Activated CD4-positive, alpha-beta T cell treated with anti-CD3 and anti-CD28 coated beads for 24 hours (primary cell): ENCODE measurements at regions not wholly inside any gene's neighbourhood (a gene's known extent, or its start where the extent isn't known, plus 50 kb on each side); places are given as distances from the start of the nearest gene placed in this dataset.

Source experiments
- DNase-seq, 2 donors: peaks; one replicate each; pipeline ENCODE4 v3.0.0-alpha.2; 2020; ENCODE audit warnings: low read depth in 2 of 2

DNA sequence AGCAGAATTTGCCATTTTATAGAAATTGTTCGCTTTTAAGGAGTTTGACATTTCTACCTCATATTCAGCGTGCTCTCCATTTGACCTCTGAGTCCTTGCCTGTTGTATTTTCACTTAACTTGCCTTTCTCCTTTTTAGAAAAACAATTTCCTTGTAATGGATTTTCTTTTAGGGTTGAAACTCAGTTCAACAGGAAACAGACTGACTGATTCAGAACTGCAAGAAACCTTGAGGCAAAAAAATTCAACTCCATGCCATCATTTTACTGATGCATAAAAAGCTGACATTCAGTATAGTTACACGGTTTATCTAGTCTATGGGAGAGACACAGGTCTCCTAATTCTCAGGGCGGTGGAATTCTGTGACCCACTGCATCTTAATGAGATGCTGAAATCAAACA, 59.8 kb downstream of the MRPS30 start:
- DNase-seq, result no peak

DNA sequence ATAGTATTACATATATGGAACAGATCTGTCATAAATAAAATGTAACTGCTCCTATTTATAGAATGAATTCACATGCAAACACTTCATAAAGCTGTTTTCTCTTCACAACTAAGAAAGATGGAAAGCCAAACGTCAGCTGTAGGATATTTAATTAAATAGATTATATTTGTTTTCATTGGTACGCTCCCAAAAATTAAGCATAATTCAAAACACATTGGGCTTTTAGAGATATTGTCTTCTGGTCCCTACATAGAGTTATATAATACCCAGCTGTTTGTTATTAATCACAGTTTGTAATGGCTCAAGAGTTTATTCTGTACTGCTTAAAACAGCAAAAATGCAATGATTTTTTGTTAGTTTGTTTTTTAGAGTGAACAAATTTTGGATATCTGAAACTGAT, 61.2 kb downstream of the MRPS30 start:
- DNase-seq, result no peak

DNA sequence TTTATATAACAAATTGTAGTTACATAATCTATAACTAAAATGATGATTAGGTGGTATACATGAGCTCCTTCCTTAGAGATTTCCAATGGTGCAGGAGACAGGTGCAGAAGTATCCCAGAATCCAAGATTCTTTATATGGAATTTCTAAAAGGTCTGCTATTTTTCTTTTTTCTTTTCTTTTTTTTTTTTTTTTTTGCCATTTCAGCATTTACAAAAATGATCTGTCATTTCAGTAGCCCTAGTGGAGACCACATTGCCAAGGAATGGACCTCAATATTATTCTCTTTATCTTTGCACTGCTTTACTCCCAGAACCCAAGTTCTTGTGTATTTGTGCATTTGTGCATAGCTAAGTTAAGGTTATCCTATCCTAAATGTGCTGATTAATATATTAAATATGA, 61.7 kb downstream of the MRPS30 start:
- no peak for DNase-seq

DNA sequence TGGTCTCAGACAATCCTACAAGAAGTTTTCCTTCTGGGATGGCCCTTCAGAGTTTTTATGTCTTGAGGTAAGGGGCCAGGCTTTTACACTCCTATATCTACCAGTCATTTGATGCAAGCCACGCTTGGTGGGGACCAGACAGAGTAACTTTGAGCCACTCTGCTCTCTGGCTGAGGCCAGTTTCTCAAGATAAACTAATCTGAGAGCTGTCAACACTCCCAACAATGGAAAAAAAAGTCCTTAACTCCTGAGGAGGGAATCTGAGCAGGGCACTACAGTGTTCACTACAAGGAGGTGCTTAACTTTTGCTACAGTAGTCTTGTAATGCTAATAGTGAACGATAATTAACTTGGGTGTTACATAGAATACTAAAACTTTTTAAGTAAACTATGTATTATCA, 62.7 kb downstream of the MRPS30 start:
- DNase-seq, result no peak

DNA sequence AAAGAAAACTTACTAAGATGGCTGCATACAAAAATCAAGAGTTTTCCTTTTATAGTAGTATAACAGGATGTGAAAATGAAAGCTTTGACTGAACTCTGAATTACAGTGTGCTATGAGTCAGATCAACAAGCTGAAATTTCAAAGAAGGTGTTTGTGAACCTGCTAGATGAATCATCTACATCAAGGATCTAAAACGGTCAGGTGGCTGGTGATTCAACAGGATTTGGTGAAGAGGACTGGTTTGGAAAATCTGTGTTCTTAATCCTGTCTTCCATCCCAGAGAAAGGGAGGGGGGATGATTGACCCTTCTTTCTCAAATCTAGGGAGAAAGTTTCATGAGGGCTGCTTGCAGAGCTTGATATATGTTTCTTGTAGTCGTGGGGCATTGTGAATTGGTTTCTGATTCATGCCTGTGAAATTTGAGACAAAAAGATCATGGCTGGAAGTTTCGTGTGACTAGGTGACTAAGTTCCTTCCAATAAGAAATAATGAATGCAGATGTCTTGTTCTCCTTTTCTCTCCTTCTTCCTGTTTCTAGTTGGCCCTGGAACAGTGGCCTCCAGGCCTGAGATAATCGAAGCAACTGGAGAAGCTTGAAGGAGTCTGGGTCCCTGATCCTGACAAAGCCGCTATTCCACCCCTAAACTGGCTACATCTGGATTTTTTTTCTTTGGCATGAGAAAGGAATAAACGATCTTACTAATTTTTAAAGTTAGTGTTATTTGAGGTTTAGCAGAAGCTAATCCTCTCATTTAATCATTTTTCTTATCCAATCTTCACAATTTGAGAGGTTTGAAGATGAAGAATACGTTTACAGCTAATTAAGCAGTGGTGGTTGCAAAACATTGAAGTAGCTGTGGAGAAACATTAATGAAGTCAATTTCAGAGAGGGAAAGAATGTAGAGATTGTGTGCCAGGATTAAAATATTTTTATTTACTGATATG, 67.2 kb downstream of the MRPS30 start:
- DNase-seq, result peak in 1 of 2 donors; percentile 20

DNA sequence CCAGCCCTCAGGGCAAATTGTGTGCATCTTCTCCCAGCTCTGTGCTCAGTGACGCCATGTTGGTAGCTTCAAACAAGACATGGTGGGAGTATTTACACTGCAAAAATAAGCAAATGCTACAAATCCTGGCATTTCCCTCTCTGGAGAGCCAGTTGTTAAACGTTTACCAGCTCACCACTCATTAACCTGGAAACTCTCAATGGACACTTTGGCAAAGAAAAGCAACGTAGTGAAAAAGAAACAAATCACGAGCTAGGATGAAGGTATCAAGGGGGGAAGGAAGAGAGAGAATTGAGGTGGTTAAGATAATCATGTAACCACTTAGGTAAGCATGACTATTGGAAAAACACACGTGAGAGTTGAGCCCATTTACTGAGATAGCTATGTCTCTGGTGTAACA, 72.5 kb downstream of the MRPS30 start:
- DNase-seq, result no peak

DNA sequence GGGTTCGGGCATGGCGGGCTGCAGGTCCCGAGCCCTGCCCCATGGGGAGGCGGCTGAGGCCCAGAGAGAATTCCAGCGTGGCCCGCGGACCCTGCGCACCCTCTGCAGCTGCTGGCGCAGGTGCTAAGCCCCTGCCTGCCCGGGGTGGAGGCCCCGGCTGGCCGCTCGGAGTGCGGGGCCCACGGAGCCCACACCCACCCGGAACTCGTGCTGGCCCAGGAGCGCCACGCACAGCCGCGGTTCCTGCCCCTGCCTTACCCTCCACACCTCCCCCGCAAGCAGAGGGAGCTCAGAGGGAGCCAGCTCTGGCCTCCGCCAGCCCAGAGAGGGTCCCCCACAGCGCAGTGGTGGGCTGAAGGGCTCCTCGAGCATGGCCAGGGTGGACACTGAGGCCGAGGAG, 75.3 kb downstream of the MRPS30 start:
- DNase-seq, result no peak

DNA sequence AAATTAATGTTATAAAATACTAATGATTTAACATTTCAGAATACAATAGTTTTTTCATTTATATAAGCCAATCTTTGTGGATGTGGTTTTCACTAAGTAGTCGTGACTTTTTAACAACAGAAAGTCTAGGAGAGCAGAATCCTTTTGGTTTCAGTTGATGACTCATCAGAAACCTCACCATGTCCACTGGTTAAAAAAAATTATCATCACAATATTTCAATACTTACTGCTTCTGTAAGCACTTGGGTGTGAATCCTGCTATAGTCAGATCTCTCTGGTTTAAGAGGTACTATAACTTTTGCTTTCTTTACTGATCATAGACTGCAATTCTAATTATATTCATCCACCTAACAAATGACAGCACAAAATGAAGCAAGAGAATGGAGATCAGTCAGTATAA, 77.2 kb downstream of the MRPS30 start:
- no peak for DNase-seq

DNA sequence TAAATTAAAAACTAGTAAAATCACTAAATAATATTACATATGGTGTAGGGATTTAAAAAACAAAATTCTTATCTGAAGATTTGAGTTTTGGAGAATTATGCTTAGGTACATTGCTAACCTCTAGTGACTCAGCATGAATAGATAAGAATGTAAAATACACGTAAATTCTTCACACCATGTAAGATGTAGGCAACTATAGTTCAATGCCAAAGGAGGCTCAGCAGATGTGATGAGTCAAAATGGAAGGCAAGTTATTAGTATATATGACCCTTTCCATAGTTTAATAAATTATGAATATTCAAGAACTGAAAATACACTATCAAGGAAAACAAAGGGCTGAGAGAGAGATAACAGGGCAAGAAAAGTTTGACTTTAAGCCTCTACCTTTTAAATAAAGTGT, 79.0 kb downstream of the MRPS30 start:
- DNase-seq, result no peak

DNA sequence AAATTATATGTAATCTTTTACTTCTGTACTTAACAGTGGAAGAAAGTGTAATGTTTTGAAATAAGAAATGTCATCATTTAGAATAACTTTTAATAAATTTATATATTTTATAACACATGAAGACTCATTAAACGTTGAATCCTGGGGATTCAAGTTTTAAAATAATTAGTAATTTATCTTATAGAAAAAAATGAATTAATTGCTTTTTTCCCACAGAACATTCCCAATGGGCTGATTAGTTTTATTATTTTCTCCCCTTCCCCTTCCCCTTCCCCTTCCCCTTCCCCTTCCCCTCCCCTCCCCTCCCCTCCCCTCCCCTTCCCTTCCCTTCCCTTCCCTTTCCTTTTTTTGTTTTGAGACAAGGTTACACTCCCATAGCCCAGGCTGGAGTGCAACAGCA, 79.7 kb downstream of the MRPS30 start:
- no peak for DNase-seq

DNA sequence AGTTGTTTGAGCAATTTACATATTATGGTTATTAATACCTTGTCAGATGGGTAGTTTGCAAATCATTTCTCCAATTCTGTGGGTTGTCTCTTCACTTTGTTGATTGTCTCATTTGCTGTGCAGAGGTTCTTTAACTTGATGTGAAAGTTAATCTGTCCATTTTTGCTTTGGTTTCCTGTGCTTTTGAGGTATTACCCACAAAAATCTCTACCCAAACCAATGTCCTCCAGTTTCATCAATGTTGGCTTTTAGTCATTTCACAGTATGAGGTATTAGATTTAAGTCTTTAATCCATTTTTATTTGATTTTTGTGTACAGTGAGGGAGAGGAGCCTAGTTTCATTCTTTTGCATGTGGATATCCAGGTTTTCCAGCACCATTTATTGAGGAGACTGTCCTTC, 82.4 kb downstream of the MRPS30 start:
- no peak for DNase-seq

DNA sequence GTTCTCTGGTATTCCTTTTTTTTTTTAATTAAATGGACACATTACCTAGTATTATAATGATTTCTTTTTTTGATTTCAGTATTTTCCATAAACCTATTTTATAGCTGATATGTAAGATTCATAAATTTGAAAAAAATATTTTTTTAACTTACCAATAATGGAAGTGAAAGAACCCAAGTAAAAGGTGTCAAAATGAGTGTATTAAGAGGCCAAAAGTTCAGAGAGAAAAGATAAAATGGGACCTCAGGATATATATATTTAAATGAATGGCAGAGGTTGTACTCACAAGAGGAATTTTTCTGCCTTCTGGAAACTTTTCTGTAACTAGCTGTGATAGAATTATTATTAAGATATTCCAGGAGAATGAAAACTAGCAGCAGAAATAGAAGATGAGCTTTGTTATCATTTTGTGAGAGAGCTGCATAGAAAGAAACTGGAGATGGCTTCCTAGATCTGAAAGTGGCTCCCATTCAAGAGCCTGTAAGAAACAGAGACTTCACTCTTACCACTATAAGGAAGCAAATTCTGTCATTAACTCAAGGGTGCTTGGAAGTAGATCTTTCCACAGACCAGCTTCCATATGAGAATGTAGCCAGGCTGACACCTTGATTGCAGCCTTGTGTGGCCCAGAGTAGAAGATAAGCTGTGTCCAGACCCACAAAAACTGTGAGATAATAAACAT, 91.7 kb downstream of the MRPS30 start:
- DNase-seq, result no peak

DNA sequence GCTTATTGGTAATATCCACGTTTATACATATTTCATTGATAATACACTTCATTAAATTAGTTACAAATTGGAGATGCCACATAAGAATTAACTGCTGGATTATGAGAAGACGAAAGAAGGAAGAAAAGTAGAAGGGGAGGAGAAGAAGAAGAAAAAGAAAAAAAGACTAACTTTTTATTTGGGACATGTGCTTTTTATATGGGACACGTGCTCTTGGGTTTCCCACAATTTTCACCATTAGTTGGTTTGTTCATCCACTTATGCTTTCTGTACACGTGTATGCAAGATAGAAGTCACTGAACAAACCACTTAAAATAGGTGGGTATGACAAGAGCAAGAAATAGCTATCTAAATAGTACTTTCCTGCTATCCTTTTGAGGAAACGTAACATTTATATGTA, 98.6 kb downstream of the MRPS30 start:
- no peak for DNase-seq

DNA sequence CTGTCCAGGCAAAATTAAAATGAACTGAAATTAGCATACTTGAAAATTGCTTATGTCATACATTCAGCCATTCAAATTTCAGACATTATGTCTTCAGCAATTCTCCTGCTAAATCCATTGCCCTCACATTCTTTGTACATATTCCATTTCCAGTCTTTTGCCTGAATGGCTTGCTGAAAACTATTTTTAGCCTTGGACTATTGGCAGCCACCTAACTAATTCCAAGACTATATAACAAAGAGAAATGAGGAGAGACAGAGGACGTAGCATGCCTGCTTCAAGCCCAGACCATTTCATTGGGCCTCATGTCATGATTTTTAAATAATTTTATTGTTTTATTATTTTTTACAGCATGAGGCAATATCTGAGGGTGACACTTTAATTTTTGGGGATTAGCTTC, 100.3 kb downstream of the MRPS30 start:
- DNase-seq, result no peak

DNA sequence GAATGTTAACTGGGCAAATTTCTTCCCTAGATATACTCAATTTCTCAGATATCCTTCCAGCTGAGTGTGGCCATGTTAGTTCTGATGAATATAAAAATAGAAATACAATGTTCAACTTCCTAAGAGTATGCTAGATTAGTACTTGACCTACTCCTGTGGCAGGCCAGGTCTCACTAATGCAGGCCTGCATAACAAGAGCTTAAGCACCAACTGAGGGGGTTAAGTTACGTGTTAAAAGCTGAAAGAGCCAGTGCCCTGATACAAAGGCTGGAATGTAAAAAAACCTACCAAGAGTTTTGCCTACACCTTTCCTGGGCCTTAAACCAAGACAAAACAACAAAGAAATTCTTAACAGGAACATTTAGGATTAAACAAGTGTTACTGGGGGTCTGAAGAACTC, 102.8 kb downstream of the MRPS30 start:
- no peak for DNase-seq

DNA sequence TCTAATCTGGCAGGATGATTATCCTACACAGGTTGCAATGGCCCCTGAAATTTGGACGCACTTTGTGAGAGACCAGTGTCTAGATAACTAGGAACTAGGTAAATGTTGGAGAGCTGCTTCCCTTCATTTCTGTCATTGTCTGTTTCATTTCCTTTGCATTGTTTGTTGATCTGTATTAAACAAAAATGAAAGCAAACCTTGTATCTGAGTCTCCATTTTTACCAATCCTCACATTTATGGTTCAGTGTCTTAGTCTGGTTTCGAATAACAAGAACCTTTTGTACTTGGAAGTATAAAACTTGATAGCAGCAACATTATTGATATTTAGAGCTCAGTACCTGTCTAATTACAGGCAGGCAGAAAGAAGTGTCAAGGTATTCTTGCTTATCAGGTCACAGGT, 105.5 kb downstream of the MRPS30 start:
- no peak for DNase-seq

DNA sequence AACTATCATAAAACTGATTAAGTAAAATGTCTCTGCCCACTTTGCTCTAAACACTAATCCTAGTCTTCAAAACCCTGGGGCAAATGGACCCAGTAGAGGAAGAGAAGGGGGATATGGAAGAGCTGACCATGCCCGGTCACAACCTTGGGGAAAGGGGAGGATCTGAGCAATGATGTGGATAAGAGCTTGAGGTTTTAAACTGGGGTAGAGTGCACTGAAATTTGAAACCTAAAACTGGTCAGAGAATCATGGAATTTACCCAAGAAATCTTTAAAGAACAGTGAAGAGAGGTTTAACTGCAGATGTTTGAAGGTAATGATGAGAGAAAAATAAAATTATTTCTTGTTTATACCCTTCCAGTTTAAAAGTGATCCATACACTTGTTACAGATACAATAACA, 110.8 kb downstream of the MRPS30 start:
- DNase-seq, result no peak

DNA sequence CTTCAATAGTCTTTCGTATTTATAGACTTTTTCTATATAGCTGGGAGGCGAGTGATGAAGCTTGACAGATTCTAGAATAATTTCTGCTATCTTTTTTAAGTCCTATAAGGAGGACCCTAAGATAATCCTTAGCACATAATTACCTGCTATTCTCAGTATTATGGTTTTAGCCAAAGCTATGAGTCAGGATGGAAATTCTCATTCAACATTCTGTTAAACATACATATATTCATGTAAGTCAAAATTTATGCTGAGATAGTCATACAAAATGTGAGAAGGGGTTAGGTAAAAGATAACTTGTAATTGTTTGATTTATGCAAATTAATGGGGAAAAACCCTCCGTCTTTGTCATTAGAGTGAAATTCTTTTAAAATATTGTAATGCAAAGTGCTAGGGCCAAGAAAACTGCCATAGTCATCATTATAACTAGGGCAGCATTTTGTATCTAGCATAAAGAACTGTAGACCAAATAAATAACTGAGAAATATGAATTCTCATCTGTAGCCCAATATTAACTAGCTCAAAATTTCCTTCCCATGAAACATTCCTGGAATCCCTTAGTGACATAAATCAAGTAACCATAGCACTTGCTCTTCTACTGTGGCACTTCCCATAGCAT, 118.5 kb downstream of the MRPS30 start:
- DNase-seq, result no peak

DNA sequence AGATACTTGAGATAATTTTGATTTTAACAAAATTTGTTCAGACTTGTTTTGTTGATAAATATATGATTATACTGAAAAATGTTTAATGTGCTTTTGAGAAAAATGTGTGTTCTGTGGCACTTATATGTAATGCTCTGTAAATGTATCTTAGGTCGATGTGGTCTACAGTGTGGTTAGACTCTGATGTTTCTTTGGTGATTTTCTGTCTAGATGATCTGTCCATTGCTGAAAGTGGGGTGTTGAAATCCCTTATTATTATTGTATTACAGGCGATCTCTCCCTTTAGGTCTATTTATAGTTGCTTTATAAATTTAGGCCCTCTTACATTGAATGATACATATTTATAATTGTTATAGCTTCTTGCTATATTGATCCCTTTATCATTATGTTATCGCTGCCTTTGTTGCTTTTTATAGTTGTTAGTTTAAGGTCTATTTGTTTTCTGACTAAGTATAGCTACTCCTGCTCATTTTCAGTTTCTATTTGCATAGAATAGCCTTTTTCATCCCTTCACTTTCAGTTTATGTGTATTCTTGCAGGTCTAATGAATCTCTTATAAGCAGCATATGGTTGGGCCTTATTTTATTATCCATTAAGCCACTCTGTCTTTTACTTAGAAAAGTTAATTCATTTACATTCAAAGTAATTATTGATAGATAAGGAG, 124.3 kb downstream of the MRPS30 start:
- no peak for DNase-seq

DNA sequence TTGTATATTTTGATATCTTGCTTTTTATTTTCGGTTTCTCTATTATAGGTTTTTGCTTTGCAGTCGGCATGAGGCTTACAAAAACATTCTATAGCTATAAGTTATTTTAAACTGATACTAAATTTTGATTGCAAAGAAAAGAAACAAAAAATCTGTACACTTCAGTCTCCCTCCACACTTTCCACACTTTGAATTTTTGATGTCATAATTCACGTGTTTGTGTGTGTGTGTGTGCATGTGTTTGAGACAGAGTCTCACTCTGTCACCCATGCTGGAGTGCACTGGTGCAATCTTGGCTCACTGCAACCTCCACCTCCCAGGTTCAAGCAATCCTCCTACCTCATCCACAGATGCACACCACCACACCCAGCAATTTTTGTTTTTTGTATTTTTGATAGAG, 124.9 kb downstream of the MRPS30 start:
- no peak for DNase-seq

DNA sequence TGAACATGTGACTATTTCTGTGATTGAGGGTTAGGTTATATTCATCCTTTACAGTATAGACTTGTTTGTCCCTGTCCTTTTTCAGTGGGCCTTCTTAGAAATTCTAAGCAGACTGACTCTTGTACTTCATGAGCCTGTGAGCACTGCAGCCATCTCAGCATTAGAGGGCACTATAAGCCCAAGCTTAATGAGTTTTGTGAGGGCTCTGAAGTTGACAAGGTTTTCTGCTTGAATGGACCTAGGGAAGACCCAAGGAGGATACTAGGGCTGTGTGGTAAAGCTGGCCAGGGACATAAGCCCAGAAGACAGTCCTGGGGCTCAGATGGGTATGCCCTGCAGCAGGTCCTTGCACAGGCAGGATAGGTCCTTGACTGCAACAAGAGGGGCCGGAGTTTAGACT, 126.5 kb downstream of the MRPS30 start:
- DNase-seq, result no peak

DNA sequence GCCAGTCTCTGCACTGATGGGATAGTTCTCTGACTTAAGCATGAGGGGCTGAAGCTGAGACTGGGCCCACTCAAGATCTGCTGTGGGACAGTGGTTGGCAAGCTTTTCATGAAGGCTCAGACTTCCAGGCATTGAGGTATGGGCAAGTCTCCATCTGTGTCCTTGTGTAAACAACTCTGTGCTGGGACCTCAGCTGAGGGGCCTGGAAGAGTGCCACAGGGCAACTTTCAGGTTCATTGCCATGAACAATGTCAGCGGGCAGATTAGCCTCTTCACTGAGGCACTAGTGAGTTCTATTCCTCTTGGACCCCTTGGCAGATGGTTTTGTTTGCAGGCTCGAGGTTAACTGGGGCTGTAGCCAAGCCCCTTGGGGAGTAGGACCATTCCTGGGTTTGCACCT, 127.1 kb downstream of the MRPS30 start:
- no peak for DNase-seq
